HuH-7.5 (cell line): ENCODE measurements at regions not wholly inside any gene's neighbourhood (a gene's known extent, or its start where the extent isn't known, plus 50 kb on each side); places are given as distances from the start of the nearest gene placed in this dataset.
"Not testable (repeated sequence)": the region's sequence is repeated elsewhere in the genome, so short reads cannot be mapped to it uniquely, and the experiment has no call there.

Experiments used
- DNase-seq: peaks from one replicate; pipeline ENCODE4 v3.0.0; 2011; ENCODE audit warnings: low spot score

DNA sequence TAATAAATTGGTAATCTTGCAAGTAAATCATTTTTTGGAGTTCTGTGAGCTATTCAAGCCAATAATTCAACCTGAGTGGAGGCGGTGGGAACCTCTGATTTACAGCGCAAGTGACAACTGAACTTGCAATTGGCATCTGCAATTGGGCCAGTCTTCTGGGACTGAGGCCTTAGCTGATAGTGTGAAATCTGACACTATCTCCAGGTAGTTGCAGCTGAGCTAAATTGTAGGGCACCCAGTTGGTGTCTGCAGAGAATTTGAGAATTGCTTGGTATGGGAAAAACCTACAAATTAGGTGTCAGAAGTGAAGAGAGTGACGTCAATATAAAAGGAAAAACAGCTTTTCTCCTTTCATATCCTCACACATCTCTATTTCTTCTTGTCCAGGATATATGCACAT lies 1633.6 kb upstream of the GOT2 start:
- DNase-seq = no peak

DNA sequence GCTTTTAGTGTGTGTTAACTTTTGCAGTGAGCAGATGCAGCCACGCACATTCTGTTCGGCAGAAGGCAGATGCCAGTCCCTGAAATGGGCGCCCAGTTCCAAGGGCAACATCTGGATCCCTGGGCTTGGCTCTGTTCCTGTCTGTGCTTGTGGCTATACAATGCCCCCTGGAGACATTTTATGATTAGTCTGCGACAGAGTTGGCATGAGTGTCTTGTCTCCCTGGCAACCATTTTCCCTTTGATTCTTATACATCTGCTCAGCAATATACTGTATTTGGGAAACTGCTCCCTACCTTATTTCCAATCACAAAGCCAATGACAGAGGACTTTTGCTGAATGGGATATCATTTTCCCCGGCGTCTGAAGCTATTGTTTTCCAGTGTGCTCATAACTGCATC lies 1629.5 kb upstream of the GOT2 start:
- DNase-seq = no peak

DNA sequence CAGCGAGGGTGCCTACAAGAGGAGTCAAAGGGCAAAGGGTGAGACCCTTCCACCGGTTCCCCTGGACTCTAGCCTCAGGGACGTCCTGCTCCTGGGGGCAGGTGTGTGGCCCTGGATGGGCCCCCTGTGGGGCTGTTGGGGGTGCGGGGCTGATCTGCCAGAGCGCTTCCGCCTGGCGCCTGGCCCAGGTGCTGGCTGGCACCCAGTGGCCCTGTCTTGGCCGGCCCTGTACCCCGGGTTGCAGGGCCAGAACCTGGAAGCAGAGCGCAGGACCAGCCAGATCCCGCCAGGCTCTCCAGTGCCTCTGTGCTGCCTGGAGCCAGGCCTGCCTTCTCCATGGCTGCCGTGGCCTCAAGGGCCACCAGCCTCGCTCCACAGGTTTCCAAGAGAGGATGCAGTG lies 1625.8 kb upstream of the GOT2 start:
- DNase-seq = not testable (repeated sequence)

DNA sequence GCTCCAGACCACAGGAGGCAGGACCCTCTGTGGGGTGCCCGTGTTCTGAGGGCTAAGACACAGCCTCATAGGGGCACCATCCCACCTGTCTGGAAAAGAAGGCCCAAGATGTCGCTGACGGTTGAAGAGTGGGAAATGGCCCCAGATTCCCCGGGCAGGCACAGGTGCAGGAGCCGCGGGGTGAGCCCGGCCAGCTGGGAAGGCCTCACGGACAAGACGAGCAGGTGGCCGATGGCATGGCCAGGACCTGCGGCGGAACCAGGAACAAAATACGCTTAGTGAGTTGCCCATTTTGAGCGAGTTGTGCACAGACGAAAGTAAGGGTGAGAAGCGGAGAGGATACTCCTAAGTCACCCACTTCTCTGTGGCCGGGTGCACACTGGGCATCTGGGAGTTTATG lies 1625.3 kb upstream of the GOT2 start:
- not testable (repeated sequence) for DNase-seq

DNA sequence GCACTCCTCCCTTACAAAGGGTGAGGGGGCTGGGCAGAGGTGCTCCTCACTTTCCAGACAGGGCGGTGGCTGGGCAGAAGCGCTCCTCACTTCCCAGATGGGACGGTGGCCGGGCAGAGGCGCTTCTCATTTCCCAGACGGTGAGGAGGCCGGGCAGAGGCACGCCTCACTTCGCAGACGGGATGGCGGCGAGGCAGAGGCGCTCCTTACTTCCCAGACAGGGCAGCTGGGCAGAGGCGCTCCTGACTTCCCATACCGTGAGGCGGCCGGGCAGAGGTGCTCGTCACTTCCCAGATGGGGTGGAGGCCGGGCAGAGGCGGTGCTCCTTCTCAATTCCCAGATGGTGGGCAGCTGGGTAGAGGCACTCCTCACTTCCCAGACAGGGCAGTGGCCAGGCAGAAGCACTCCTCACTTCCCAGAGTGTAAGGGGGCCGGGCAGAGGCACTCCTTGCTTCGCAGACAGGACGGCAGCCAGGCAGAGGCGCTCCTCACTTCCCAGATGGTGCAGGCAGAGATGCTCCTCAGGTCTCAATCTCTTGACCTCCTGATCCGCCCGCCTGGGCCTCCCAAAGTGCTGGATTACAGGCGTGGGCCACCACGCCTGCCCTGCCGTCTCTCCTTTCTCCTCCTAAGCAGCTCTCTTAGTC lies 1623.9 kb upstream of the GOT2 start:
- DNase-seq = not testable (repeated sequence)

DNA sequence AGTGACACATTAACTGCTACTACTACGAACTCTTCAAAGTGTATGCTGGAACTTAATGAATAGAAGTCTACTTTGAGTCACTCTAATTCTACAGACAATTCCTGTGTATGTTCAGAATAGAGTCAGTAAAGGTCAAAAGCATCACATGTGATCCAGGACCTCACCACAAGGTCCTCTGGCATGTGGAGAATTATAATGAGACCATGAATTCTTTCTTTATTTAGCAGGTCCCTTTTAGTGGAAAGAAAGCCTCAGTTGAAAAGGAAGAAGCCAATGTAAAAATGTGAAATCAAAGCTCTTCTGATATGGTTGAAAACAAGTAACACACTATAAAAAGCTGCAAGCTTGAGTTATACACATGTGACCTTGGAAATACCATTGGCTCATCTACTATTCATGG lies 1612.1 kb upstream of the GOT2 start:
- no peak for DNase-seq

DNA sequence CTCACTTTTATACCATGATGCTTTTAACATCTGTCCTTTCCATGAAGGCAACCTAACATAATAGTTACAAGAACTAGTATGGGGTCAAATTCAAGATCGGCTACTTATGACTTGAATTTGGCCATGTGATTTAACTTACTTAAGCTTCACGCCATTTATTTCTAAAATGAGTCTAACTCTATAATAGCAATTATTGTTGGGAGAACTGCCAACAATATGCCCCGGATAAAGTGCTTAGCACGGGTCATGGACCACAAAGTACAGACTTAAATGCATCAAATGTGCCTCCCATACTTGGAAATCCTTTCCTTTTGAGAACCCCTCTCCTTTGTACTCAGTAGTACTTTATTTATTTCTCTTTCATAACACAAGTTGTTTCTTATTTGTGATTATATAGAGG lies 1603.6 kb upstream of the GOT2 start:
- no peak for DNase-seq

DNA sequence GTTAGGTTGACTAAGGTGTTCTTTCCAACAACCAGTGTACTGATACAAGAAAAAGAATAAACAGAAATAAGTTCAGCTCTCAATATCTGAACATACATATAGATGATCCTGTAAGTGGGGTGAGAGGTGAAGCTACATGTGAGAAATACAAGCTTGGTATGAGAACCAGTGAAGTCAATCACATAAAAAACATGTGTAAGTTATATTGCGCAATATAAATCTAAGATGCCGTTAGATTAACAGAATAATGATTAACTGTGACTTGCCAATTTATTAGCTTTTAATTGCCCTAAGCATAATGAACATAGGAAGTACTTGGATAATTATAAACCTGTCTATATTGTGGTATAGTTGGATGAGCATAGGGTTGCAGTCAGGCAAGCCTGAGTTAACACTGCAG lies 1597.1 kb upstream of the GOT2 start:
- DNase-seq = no peak

DNA sequence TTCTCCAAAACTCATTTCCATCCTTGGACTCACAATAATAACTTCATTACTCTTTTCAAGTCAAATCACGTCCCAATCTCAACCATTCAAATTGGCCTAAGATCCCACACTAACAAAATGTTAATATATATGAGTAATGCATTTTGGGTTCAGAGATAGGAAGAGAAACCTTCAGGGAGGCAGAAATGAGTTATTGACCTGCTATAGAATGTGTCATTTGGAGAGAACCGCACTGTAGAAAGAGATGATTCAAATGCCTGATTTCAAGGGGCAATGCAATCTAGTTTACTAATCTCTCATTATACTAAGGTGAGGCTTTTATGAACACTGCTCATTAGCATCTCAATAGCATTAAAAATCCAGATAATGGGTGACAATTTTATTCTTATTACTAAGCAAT lies 1595.0 kb upstream of the GOT2 start:
- no peak for DNase-seq

DNA sequence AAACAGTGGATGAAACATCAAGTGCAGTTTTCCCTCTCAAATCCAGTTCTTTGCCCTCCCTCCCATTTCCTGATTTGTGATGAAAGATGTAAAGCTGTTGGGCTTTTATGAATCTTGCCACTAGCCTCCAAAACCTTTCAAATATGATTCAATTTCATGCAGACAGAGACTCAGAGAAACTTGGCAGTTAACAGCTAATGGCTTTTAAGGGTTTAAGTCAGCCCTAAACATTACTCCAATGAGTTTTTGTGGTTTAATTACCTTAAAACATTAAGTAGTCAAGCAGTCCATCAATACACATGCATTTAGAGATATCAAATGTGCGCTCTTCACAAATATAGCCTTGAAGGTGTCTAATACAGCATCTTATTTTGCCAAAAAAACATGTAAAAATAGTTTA lies 1594.0 kb upstream of the GOT2 start:
- no peak for DNase-seq

DNA sequence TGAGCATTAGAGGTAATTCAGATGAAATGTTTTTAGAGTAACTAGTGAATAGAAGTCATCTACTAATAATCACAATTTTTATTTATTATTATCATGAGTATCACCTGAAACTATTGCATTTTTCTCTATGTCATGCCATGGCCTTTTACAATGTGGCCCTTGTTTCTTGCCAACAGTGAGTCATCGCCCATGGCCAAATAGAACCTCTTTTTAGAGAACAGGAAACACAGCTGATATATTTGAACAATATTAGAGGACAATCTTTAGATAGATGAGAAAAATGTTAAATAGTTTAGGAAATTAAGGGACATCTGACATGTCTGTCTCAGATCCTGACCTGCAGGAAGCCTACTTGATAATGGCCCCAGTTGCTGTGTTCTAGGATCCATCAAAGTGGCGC lies 1584.4 kb upstream of the GOT2 start:
- no peak for DNase-seq

DNA sequence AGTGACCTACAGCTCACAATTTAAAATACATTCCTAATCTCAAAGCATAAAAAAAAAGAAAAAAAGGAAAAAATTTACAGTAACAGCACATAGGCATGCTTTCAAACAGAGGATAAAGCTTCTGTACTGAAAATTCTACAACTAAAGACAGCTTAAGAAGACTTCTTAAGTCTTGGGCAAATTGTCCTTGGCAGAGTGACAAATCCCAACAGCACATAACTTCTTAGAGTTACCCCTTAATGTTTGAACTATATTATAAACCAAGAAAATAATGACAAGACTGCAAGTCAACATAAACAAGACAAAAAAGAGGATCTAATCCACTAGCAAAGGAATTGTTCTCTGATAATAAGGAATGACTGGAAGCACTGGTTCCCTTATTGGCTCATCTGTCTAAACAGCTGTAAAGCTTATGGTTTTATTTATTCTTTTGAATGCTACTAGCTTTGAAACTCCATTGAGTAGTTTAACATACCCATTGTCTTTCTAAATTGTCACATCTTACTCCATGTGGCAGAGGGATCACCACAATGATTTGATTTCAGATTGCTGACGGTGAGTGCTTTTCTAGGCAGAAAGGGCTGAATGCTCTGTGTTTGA lies 1576.8 kb upstream of the GOT2 start:
- DNase-seq = no peak

DNA sequence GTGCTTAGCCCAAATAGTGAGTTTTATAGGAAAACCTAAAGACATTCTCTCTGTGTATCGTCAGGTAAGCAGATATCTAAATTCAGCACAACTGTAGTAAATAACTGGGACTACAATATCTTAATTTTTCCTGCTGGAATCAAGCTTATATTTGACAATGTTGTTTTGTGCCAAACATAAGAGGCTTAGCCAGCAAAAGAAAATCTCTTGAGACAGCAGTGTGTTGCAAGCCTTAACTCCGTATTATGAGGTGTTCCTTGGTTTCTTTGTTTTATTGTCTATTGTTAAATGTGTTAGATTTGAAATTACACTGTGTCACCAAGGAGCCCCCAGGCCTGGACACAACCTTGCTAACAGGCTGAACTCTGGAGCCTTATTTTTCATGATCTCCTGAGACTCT lies 1570.6 kb upstream of the GOT2 start:
- DNase-seq = no peak

DNA sequence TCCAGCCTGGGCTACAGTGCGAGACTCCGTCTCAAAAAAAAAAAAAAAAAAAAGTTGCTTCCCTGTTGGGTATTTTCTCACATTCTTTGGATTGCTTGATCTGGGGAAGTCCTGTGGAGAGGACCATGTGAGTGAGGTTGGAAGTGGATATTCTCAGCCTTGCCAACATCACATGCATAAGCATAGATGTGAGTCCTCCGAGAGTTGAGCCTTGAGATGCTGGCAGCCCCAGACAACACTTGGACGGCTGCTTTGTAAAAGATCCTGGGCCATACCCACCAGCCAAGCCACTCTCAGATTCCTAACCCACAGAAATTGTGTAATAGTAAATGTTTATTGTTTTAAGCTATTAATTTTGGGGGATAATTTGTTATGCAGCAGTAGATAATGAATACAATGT lies 1570.0 kb upstream of the GOT2 start:
- DNase-seq = no peak

DNA sequence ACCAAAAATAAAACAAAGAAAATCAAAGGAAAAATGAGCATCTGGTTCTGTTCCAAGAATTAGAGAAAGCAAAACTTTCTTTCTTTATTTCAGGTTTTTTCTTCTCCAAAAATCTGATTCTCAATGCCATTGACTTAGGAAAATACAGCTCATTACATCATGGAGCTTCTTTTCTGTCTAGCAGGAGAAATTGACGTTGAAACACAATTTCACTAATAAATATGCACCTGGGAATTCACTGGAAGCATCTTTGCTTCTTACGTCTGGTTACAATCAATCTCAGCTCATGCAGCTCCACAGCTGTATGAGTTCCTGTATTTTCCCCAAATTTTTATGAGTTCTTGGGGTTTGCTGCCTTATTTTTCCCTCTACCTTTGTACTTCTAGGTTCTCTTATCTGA lies 1568.6 kb upstream of the GOT2 start:
- DNase-seq = no peak

DNA sequence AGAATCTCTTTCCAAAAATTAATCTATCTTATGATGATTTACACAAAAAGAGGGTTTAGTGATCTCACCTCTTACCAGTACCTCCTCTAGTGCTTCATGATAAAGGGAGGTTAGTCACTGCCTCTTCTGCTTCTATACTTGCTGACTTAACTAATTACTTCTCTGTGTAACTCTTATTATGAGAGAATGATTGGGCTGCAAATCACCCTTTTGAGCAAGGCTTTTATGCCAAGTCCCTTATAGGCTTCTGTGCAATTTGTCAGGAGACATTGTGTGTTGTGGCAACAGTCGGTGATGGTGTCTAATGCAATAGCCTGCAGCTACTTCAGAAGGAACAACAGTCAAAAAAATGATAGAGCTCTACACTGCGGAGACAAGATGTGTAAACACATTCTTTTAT lies 1568.1 kb upstream of the GOT2 start:
- no peak for DNase-seq

DNA sequence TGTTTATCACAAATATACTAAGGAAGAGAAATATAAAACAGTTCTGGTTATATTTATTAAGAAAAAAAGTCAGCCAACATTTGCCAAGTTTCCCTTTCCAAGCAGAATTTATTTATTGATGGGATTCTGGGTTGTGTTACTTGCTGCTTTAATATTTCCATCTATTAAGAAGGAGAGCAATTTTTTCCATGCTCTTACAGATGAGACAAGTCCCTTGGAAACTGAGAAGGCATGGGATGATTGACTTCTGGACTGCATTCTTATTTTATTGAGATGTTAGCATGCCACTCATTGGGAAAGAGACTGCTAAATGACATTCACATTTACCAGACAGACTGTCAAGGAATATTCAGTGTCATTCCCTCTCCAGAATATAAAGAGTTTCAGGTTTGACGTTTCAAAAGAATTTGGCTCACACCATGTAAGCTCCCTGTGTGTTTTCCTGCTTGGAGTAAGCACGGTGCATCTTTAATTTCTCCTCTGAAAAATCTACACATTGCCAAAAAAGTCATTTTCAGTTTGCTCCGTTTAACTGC lies 1565.2 kb upstream of the GOT2 start:
- no peak for DNase-seq

DNA sequence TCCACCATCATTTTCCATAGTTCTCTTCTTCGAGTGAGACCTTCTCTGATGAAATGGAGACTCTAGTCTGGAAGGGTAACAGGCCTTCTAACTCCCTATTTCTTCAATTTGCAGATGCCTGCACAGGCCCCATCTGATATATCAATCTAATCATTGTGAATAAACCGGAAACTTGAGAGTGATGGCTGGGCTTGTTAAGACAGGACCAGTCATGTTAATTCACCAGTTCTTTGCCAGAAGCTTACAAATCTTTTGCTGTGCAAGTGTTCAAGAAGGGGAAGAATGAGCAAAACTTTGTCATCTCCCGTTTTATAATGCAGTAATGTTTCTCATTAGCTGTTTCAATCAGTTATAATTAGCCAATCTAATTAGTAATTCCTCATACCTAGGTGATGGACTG lies 1561.3 kb upstream of the GOT2 start:
- no peak for DNase-seq

DNA sequence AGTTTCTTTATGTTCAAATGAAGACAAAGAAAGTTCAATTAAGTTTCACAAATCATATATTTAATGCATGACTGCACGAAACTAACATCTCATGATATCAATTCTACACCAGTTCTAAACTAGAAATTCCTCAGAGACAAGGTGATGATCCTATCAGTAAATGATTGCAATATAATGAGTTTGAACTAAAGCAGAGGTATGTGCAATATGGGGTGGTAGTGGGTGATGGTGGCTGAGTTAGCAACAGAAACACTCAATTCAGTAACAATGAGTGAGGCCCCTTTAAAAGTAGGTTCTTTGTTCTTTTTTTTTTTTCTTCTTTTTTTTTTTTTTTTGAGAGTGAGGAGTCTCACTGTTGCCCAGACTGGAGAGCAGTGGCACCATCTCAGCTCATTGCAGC lies 1551.7 kb upstream of the GOT2 start:
- DNase-seq = no peak

DNA sequence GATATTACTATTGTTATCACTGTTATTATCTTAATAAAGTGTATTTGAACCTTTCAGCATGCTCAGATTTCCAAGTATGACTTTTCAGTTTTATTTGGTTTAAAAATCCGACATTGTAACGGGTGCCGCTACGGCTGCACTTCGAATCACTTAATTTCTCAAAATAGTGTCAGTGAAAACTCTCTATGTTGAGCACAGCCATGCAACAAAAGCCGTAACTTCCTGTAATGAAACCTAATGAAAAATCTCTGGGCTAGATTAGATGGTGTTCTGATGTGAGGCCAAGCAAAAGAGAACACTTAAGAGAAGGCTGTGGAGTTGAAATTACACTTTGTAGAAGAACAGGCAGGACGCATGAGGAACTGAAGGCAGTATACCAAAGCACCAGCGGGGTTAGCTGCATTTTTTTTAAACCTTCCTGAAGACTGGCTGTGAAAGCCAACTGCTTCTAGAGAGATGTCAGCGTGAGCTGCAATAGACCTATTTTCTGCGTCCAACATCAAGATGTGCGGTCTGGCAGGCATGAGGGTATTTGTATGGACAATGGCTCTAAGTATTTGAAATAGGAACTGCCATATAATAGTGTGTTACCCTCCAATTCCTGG lies 1545.0 kb upstream of the GOT2 start:
- no peak for DNase-seq

DNA sequence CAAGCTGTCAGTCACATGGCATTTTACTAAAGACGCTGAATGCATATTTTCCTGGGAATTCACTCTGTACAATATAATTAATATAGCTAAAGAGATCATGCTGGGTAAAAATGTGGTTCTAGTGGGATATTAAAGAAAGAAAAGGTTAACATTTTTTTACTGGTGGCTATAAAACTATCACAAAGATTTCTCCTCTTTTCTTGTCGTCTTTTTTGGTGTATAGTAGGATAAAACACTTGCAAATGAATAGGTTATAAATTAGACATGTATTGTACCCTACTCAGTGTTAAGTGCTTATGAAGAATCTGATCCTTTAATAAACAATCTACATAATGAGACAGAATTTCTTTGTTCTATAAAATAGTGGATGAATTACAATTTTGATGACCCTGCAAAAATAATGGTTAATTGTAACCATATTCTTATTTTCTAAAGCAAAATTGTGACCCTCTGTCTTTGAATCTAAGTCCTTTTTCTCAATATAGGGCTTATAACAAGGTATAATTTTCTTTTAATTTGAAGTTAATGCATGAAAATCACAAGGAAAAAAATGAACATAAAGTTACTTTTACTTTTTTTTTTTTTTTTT lies 1540.4 kb upstream of the GOT2 start:
- DNase-seq = no peak

DNA sequence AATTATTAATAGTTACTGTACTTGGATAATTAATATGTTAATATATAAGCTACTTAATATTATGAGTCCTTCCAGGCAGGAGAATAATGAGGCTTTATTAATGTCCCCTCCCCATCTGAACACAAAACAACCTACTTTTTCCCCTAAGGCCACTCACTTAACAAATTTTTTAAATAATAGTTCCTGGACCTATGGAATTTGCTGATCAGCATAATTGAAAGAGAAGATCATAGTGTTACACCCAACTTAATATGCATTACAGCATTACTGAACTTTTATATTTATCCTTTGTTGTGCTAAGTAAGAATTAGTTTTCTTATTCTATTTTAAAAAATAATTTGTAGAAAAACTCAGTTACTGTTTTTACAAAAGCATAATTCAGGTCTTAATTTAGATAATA lies 1537.7 kb upstream of the GOT2 start:
- DNase-seq = no peak

DNA sequence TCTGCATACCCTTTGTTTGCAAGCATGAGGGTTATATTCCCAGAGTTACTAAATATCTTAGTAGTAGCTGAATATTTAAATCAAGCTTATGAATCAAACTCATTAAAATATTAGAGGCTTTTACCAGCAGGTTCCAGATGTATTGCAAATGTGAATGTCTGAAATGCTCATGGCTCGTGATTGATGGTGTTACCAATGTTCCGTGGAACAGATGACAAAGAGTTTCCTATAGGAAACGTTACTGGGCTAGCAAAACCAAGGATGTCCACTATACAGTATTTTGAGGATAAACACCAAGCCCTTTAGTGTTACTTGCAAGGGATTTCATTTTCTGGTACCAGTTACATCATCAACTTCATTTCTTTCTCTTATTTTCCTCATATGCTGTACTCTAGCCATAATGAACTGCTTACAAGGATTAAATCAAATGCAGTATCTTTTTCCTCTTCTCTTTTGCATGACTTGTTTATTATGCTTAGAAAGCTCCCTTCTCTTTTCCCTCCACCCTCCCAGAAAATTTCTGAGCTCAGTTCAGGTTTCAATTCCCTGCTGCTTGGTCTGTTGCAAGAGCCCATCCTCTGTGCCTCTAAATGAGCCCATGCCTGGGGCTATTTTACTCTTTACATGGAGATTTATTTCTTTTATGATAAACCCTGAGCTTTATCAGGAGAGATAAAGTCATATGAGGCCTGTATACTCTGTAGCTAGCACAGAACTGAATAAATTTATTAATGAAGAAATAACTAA lies 1537.1 kb upstream of the GOT2 start:
- no peak for DNase-seq
